Omental fat pad (tissue), 3 donors: ENCODE measurements at regions not wholly inside any gene's neighbourhood (a gene's known extent, or its start where the extent isn't known, plus 50 kb on each side); places are given as distances from the start of the nearest gene placed in this dataset.
"Not testable (repeated sequence)": the region's sequence is repeated elsewhere in the genome, so short reads cannot be mapped to it uniquely, and the experiment has no call there.

Experiments
- ATAC-seq: fragments of 150-250 bp; one replicate; pipeline ENCODE4 v1.9.1; 2016; ENCODE audit warnings: mild to moderate bottlenecking, moderate library complexity; ENCODE audit not compliant: low FRiP score
- DNase-seq: peaks from one replicate; pipeline ENCODE4 v3.0.0-alpha.2; 2019; ENCODE audit warnings: low spot score
- CTCF ChIP-seq, 3 donors: fragments of 450-650 bp; IDR thresholded peaks; one replicate each; pipeline ENCODE4 v1.5.1; 2016 to 2017; ENCODE audit warnings: antibody characterized with exemption in 3 of 3, mild to moderate bottlenecking in 3 of 3, moderate library complexity in 2 of 3

- DNase-seq: no peak
- no peak for ATAC-seq
- TF ChIP-seq CTCF (IDR thresholded peaks at IDR 0.05): no peak
Measured at GRCh38 chrX:11887175-11887574, 129.1 kb downstream of the MSL3 start.

- TF ChIP-seq CTCF (IDR thresholded peaks at IDR 0.05): no peak
- no peak for DNase-seq
- ATAC-seq: no peak
Measured at GRCh38 chrX:11888421-11888820, 130.4 kb downstream of the MSL3 start.

GRCh38 chrX:11889791-11890190, 131.8 kb downstream of the MSL3 start:
- no peak for DNase-seq
- TF ChIP-seq CTCF (IDR thresholded peaks at IDR 0.05): no peak
- no peak for ATAC-seq

- TF ChIP-seq CTCF (IDR thresholded peaks at IDR 0.05): no peak
- no peak for ATAC-seq
- no peak for DNase-seq
Measured at GRCh38 chrX:11890836-11891514, 132.9 kb downstream of the MSL3 start.

GRCh38 chrX:11893933-11894710, 136.1 kb downstream of the MSL3 start:
- DNase-seq (no peak), ATAC-seq (no peak)
- no peak for TF ChIP-seq CTCF (IDR thresholded peaks at IDR 0.05)

- ATAC-seq (no peak), DNase-seq (no peak)
- TF ChIP-seq CTCF (IDR thresholded peaks at IDR 0.05): no peak
Measured at GRCh38 chrX:11899091-11899490, 141.1 kb downstream of the MSL3 start.

- not testable (repeated sequence) for ATAC-seq, DNase-seq
Measured at GRCh38 chrX:11905933-11906332, 147.9 kb downstream of the MSL3 start.
